LNCaP clone FGC (cell line): ENCODE measurements at regions not wholly inside any gene's neighbourhood (a gene's known extent, or its start where the extent isn't known, plus 50 kb on each side); places are given as distances from the start of the nearest gene placed in this dataset.
A peak's percentile ranks its signal among the peaks of the same experiment; 100 is the strongest.

Source experiments
- DNase-seq: peaks from one replicate; pipeline ENCODE4 v3.0.0-alpha.2; 2011; ENCODE audit warnings: low read depth
- H3K4me3 ChIP-seq: 2 replicates; pipeline ENCODE4 v1.5.1; 2011; ENCODE audit warnings: mild to moderate bottlenecking, low read depth, low read length, control low read depth
- CTCF ChIP-seq: IDR thresholded peaks from 2 replicates; pipeline ENCODE4 v1.5.1; 2012; ENCODE audit warnings: mild to moderate bottlenecking; ENCODE audit not compliant: control insufficient read depth, insufficient read depth; ENCODE audit errors: extremely low read depth

- no peak overlapping the region for H3K4me3 ChIP-seq
- DNase-seq: no peak
- no peak for TF ChIP-seq CTCF
These were observed 153.6 kb downstream of the DSEL start for GRCh38 chr18:67362906-67363305.

GRCh38 chr18:67359873-67360838 is 156.4 kb downstream of the DSEL start:
- peak; percentile 64 for DNase-seq
- H3K4me3 ChIP-seq: no peak overlapping the region

GRCh38 chr18:67358947-67359346 is 157.6 kb downstream of the DSEL start:
- no peak for TF ChIP-seq CTCF
- DNase-seq: no peak
- no peak overlapping the region for H3K4me3 ChIP-seq

More at GRCh38 chr18:67359873-67360838, 156.4 kb downstream of the DSEL start:
- no peak for TF ChIP-seq CTCF

GRCh38 chr18:67354692-67355091 is 161.8 kb downstream of the DSEL start:
- no peak for TF ChIP-seq CTCF
- no peak overlapping the region for H3K4me3 ChIP-seq
- DNase-seq: no peak

- TF ChIP-seq CTCF: no peak
- no peak for DNase-seq
- H3K4me3 ChIP-seq: no peak overlapping the region
These were observed 162.4 kb downstream of the DSEL start for GRCh38 chr18:67354091-67354490.

GRCh38 chr18:67347438-67347837 is 169.1 kb downstream of the DSEL start:
- DNase-seq: no peak
- H3K4me3 ChIP-seq: no peak overlapping the region
- TF ChIP-seq CTCF: no peak

GRCh38 chr18:67342159-67342558 is 174.4 kb downstream of the DSEL start:
- H3K4me3 ChIP-seq: no peak overlapping the region
- TF ChIP-seq CTCF: no peak
- DNase-seq: no peak
